Neural progenitor cell (in vitro differentiated cells): ENCODE measurements at regions not wholly inside any gene's neighbourhood (a gene's known extent, or its start where the extent isn't known, plus 50 kb on each side); places are given as distances from the start of the nearest gene placed in this dataset.

Experiments
- EZH2 ChIP-seq: fragments of 200-600 bp; sonication (generic); IDR thresholded peaks from 2 replicates; pipeline ENCODE4 v1.6.1; 2017; ENCODE audit warnings: antibody characterized with exemption, mild to moderate bottlenecking, moderate library complexity
- EZH2phosphoT487 ChIP-seq: fragments of 200-600 bp; sonication (generic); IDR thresholded peaks from 2 replicates; pipeline ENCODE4 v1.6.1; 2017; ENCODE audit warnings: antibody characterized with exemption
- TF ChIP-seq, protein P1 (sequence below): fragments of 200-600 bp; sonication (generic); IDR thresholded peaks from 2 replicates; pipeline ENCODE4 v1.5.1; 2017; ENCODE audit warnings: antibody characterized with exemption, mild to moderate bottlenecking

DNA sequence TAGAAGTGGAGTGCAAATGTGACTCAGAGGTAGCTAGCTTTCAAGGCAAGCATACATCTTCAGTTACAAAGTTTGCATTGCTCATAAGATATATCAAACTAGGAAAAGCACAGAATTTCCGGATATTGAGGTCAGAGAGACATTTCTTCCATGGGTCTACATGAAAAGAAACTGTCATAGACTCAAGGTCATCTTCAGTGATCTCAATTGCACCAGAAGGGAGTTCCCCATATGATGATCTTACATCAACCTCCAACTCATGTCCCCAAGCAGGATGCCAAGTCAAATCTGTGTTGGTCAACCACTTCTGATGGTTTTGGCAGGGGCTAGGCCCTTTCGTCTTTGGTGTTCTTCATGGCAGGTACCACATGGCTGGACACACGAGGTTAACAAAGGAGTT is 459.9 kb upstream of the MAF start:
- TF ChIP-seq, protein P1, sequence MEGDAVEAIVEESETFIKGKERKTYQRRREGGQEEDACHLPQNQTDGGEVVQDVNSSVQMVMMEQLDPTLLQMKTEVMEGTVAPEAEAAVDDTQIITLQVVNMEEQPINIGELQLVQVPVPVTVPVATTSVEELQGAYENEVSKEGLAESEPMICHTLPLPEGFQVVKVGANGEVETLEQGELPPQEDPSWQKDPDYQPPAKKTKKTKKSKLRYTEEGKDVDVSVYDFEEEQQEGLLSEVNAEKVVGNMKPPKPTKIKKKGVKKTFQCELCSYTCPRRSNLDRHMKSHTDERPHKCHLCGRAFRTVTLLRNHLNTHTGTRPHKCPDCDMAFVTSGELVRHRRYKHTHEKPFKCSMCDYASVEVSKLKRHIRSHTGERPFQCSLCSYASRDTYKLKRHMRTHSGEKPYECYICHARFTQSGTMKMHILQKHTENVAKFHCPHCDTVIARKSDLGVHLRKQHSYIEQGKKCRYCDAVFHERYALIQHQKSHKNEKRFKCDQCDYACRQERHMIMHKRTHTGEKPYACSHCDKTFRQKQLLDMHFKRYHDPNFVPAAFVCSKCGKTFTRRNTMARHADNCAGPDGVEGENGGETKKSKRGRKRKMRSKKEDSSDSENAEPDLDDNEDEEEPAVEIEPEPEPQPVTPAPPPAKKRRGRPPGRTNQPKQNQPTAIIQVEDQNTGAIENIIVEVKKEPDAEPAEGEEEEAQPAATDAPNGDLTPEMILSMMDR, result no peak
- no peak for TF ChIP-seq EZH2phosphoT487
- TF ChIP-seq EZH2, result no peak
